Keratinocyte (primary cell): ENCODE measurements at regions not wholly inside any gene's neighbourhood (a gene's known extent, or its start where the extent isn't known, plus 50 kb on each side); places are given as distances from the start of the nearest gene placed in this dataset.

Experiments
- DNase-seq: peaks from one replicate; pipeline ENCODE4 v3.0.0-alpha.2; 2011; ENCODE audit warnings: low read depth, missing footprints, low spot score
- FAIRE-seq: peaks from 2 replicates; lab custom pipeline; 2011; peaks lifted over from hg19 to GRCh38; lab: Jason Lieb, UNC
- H2AFZ ChIP-seq: 2 replicates; pipeline ENCODE4 v1.6.0; 2012; ENCODE audit warnings: low read length, control low read depth, inconsistent platforms; ENCODE audit not compliant: control insufficient read depth
- H3K27ac ChIP-seq: 2 replicates; pipeline ENCODE4 v1.5.1; 2011; ENCODE audit warnings: low read length; ENCODE audit not compliant: control insufficient read depth, insufficient read depth
- H3K27me3 ChIP-seq: 3 replicates; pipeline ENCODE4 v1.6.0; 2011; ENCODE audit warnings: low read length; ENCODE audit not compliant: control insufficient read depth, insufficient read depth; ENCODE audit errors: extremely low read depth
- H3K36me3 ChIP-seq, 2 experiments: 2 replicates in 1 of 2; 3 replicates in 1 of 2; pipeline ENCODE4 v1.5.1; 2011; ENCODE audit warnings: low read length in 2 of 2, mild to moderate bottlenecking in 1 of 2; ENCODE audit not compliant: control insufficient read depth in 2 of 2, insufficient read depth in 2 of 2; ENCODE audit errors: extremely low read depth in 1 of 2
- H3K4me1 ChIP-seq: 3 replicates; pipeline ENCODE4 v1.5.1; 2011; ENCODE audit warnings: low read length; ENCODE audit not compliant: control insufficient read depth, insufficient read depth; ENCODE audit errors: extremely low read depth
- H3K4me2 ChIP-seq: 3 replicates; pipeline ENCODE4 v1.6.0; 2011; ENCODE audit warnings: low read depth, low read length; ENCODE audit not compliant: control insufficient read depth, insufficient read depth; ENCODE audit errors: extremely low read depth
- H3K4me3 ChIP-seq, 3 experiments: fragments of 200-600 bp in 1 of 3; sonication (generic) in 1 of 3; 2 replicates in 2 of 3; 3 replicates in 1 of 3; pipeline ENCODE4 v1.5.1; 2011 to 2016; ENCODE audit warnings: low read length in 3 of 3, mild to moderate bottlenecking in 3 of 3, control low read depth in 2 of 3, inconsistent platforms in 1 of 3, low read depth in 1 of 3, mixed read lengths in 1 of 3, mixed run types in 1 of 3, moderate library complexity in 1 of 3; ENCODE audit not compliant: control insufficient read depth in 2 of 3, insufficient read depth in 2 of 3; ENCODE audit errors: extremely low read depth in 1 of 3
- H3K79me2 ChIP-seq: 2 replicates; pipeline ENCODE4 v1.6.0; 2012; ENCODE audit warnings: low read length; ENCODE audit not compliant: control insufficient read depth, insufficient read depth
- H3K9ac ChIP-seq: 3 replicates; pipeline ENCODE4 v1.6.0; 2011; ENCODE audit warnings: low read length; ENCODE audit not compliant: control insufficient read depth, insufficient read depth; ENCODE audit errors: extremely low read depth
- H3K9me1 ChIP-seq: 3 replicates; pipeline ENCODE4 v1.6.0; 2011; ENCODE audit warnings: low read length; ENCODE audit not compliant: control insufficient read depth, insufficient read depth; ENCODE audit errors: extremely low read depth
- H3K9me3 ChIP-seq: 2 replicates; pipeline ENCODE4 v1.5.1; 2012; ENCODE audit warnings: low read depth, low read length; ENCODE audit not compliant: control insufficient read depth
- H4K20me1 ChIP-seq: 3 replicates; pipeline ENCODE4 v1.6.0; 2011; ENCODE audit warnings: low read length; ENCODE audit not compliant: control insufficient read depth, insufficient read depth; ENCODE audit errors: extremely low read depth
- CTCF ChIP-seq, 3 experiments: IDR thresholded peaks in 1 of 3; conservative IDR thresholded peaks in 1 of 3; optimal IDR thresholded peaks in 1 of 3; 2 replicates in 2 of 3; 3 replicates in 1 of 3; pipeline versions ENCODE3 to v1.5.1; 2011; ENCODE audit warnings: low read length in 3 of 3, mild to moderate bottlenecking in 3 of 3, moderate library complexity in 2 of 3, control low read depth in 1 of 3, inconsistent platforms in 1 of 3; ENCODE audit not compliant: insufficient read depth in 2 of 3; ENCODE audit errors: extremely low read depth in 1 of 3
- EZH2 ChIP-seq: IDR thresholded peaks from one replicate; pipeline ENCODE4 v1.6.1; 2012; ENCODE audit warnings: inconsistent platforms, mild to moderate bottlenecking, low read length, moderate library complexity
- dilution Hi-C: fragments of 300-500 bp; cut with MboI; formaldehyde crosslinking; loops from one replicate; pipeline ENCODE4 v1.7.0; 2020; ENCODE audit warnings: low sequenced_read_pairs; ENCODE audit not compliant: extremely low pct_ligation_motif_present

GRCh38 chr5:125700380-125700861 is 722.8 kb upstream of the GRAMD2B start:
- Histone ChIP-seq H3K9ac (no peak overlapping the region), H4K20me1 (no peaks in the 10 kb centered on the region), H3K4me1 (peaks cover 6% of the 10 kb centered on the region), H3K27me3 (no peaks in the 10 kb centered on the region), H3K27ac (no peak overlapping the region), H3K4me3 (no peak overlapping the region), H2AFZ (no peak overlapping the region), H3K36me3 (no peaks in the 10 kb centered on the region), H3K9me1 (no peaks in the 10 kb centered on the region), H3K4me2 (no peak overlapping the region), H3K79me2 (no peaks in the 10 kb centered on the region), H3K9me3 (no peaks in the 10 kb centered on the region)
- no peak for TF ChIP-seq CTCF (optimal IDR thresholded peaks at IDR 0.05 in 1 of 3, IDR thresholded peaks at IDR 0.05 in 1 of 3, conservative IDR thresholded peaks at IDR 0.05 in 1 of 3; ENCODE audit: extremely low read depth in 1 of 3, insufficient read depth in 2 of 3, low read length in 3 of 3)
- no peak for TF ChIP-seq EZH2
- no peak for DNase-seq
- dilution Hi-C loops = no loop called here
- no peak for FAIRE-seq

DNA sequence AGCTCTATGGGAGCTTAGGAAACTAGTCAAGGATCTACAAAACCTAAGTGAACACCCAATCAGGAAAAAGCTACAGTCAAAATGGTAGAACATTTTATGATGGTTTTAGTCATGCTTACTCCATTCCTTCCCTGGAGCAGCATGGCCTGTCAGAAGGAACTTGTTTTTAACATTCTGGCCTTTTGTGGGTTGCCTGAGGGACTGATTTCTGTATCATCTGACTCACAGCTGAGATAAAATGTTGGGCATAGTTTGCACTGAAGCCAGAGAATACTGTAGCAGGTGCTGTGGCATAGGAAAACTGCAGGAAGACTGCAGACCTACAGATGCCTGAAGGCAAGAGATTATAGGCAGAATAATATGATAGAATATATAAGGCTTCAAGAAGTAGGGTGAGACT is 719.6 kb upstream of the GRAMD2B start:
- FAIRE-seq (peak; percentile 56), DNase-seq (peak; percentile 11)
- dilution Hi-C loops = no loop called here
- no peaks in the 10 kb centered on the region for H3K27me3 ChIP-seq
- no peaks in the 10 kb centered on the region for H3K9me1 ChIP-seq
- peak overlapping the region; percentile 12 for H2AFZ ChIP-seq
- no peaks in the 10 kb centered on the region for H3K79me2 ChIP-seq
- H3K27ac ChIP-seq = no peak overlapping the region
- H3K4me1 ChIP-seq = no peaks in the 10 kb centered on the region
- H3K36me3 ChIP-seq = no peaks in the 10 kb centered on the region
- TF ChIP-seq CTCF (optimal IDR thresholded peaks at IDR 0.05 in 1 of 3, IDR thresholded peaks at IDR 0.05 in 1 of 3, conservative IDR thresholded peaks at IDR 0.05 in 1 of 3; ENCODE audit: extremely low read depth in 1 of 3, insufficient read depth in 2 of 3, low read length in 3 of 3) = no peak
- TF ChIP-seq EZH2 = no peak
- H3K9me3 ChIP-seq = no peaks in the 10 kb centered on the region
- H3K4me2 ChIP-seq = no peak overlapping the region
- no peak overlapping the region for H3K9ac ChIP-seq
- H3K4me3 ChIP-seq = no peak overlapping the region
- no peaks in the 10 kb centered on the region for H4K20me1 ChIP-seq
